Coronary artery (tissue), 2 donors: ENCODE measurements at regions not wholly inside any gene's neighbourhood (a gene's known extent, or its start where the extent isn't known, plus 50 kb on each side); places are given as distances from the start of the nearest gene placed in this dataset.

Experiments
- DNase-seq: peaks from one replicate; pipeline ENCODE4 v3.0.0-alpha.2; 2017; ENCODE audit warnings: low spot score
- H3K27ac ChIP-seq, 2 donors: fragments of 200-600 bp; sonication (generic); one replicate each; pipeline ENCODE4 v1.5.1; 2016 to 2019
- H3K4me3 ChIP-seq: fragments of 200-600 bp; sonication (generic); 2 replicates; pipeline ENCODE4 v1.5.1; 2016; ENCODE audit warnings: mild to moderate bottlenecking, moderate library complexity
- TF ChIP-seq, protein P1 (sequence below): fragments of 200-600 bp; sonication (generic); IDR thresholded peaks from one replicate; pipeline ENCODE4 v1.5.1; 2019; ENCODE audit warnings: antibody characterized with exemption

DNA sequence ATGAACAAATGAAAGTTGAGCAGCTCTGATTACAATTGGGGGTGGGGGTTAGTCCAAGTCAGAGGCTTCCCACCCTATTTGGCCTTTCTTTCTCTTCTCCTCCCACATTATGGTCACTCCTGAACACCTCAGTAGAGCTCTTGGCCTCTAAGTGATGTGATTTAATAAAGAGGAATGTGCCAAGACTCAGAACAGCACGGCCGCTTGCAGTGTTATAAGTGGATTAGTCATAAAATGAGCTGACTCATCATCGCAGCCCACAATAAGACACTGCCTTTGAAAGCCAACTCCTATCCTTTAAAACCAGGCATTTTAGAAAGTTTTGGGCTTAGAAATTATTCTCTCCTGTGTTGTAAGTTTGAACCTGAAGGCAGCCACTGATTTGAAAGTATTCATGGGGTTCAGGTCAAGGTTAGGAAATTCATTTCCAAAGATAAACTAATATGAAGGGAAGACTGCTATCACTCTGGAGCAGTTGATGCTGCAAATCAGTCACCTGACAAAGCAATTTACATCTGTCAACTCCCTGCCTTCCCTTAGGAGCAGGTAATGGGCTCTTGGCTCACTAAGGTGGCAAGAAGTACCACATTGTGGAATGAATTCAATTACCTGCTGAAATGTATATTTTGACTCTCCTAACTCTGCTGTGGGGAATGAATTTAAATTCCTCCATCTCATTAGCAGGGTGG is 283.6 kb upstream of the NMUR2 start:
- TF ChIP-seq, protein P1, sequence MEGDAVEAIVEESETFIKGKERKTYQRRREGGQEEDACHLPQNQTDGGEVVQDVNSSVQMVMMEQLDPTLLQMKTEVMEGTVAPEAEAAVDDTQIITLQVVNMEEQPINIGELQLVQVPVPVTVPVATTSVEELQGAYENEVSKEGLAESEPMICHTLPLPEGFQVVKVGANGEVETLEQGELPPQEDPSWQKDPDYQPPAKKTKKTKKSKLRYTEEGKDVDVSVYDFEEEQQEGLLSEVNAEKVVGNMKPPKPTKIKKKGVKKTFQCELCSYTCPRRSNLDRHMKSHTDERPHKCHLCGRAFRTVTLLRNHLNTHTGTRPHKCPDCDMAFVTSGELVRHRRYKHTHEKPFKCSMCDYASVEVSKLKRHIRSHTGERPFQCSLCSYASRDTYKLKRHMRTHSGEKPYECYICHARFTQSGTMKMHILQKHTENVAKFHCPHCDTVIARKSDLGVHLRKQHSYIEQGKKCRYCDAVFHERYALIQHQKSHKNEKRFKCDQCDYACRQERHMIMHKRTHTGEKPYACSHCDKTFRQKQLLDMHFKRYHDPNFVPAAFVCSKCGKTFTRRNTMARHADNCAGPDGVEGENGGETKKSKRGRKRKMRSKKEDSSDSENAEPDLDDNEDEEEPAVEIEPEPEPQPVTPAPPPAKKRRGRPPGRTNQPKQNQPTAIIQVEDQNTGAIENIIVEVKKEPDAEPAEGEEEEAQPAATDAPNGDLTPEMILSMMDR = no peak
- Histone ChIP-seq H3K4me3 (no peak overlapping the region), H3K27ac (no peak overlapping the region)
- DNase-seq = no peak

GRCh38 chr5:152689250-152689711 is 284.2 kb upstream of the NMUR2 start:
- TF ChIP-seq, protein P1 = no peak
- no peak for DNase-seq
- no peak overlapping the region for H3K27ac ChIP-seq
- H3K4me3 ChIP-seq = no peak overlapping the region

- DNase-seq = no peak
- TF ChIP-seq, protein P1 = no peak
- H3K4me3 ChIP-seq = no peak overlapping the region
- no peak overlapping the region for H3K27ac ChIP-seq
Measured at GRCh38 chr5:152694231-152694630, 289.2 kb upstream of the NMUR2 start.

GRCh38 chr5:152701305-152701949 is 296.3 kb upstream of the NMUR2 start:
- no peak overlapping the region for H3K4me3 ChIP-seq
- TF ChIP-seq, protein P1 = no peak
- DNase-seq = no peak
- no peak overlapping the region for H3K27ac ChIP-seq

GRCh38 chr5:152704286-152704685 is 299.2 kb upstream of the NMUR2 start:
- Histone ChIP-seq H3K27ac (no peak overlapping the region), H3K4me3 (no peak overlapping the region)
- TF ChIP-seq, protein P1 = no peak
- no peak for DNase-seq

GRCh38 chr5:152711801-152712388 is 306.8 kb upstream of the NMUR2 start:
- Histone ChIP-seq H3K4me3 (no peak overlapping the region), H3K27ac (no peak overlapping the region)
- TF ChIP-seq, protein P1 = no peak
- DNase-seq = no peak
